ENCODE measurements at regions not wholly inside any gene's neighbourhood (a gene's known extent, or its start where the extent isn't known, plus 50 kb on each side); places are given as distances from the start of the nearest gene placed in this dataset.

- no peak for DNase-seq (ENCODE audit: low read depth)
- H3K4me3 ChIP-seq (ENCODE audit: low read depth, low read length), result no peak overlapping the region
- ChIA-PET POLR2A (no interaction called here), CTCF (no interaction called here)
- no peaks in the 10 kb centered on the region; the same call in 1 of the 2 replicates for H3K27me3 ChIP-seq (ENCODE audit: control insufficient read depth, insufficient read depth, low read length)
- TF ChIP-seq, protein P1, sequence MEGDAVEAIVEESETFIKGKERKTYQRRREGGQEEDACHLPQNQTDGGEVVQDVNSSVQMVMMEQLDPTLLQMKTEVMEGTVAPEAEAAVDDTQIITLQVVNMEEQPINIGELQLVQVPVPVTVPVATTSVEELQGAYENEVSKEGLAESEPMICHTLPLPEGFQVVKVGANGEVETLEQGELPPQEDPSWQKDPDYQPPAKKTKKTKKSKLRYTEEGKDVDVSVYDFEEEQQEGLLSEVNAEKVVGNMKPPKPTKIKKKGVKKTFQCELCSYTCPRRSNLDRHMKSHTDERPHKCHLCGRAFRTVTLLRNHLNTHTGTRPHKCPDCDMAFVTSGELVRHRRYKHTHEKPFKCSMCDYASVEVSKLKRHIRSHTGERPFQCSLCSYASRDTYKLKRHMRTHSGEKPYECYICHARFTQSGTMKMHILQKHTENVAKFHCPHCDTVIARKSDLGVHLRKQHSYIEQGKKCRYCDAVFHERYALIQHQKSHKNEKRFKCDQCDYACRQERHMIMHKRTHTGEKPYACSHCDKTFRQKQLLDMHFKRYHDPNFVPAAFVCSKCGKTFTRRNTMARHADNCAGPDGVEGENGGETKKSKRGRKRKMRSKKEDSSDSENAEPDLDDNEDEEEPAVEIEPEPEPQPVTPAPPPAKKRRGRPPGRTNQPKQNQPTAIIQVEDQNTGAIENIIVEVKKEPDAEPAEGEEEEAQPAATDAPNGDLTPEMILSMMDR (IDR thresholded peaks at IDR 0.05; ENCODE audit: insufficient read depth, low read depth, low read length), result no peak
- H3K36me3 ChIP-seq (ENCODE audit: control insufficient read depth, insufficient read depth, low read length), result no peaks in the 10 kb centered on the region
Measured at GRCh38 chr12:111045941-111046340, 125.6 kb upstream of the MYL2 start.

- H3K4me3 ChIP-seq (ENCODE audit: low read depth, low read length), result no peak overlapping the region
- TF ChIP-seq, protein P1 (IDR thresholded peaks at IDR 0.05; ENCODE audit: insufficient read depth, low read depth, low read length), result no peak
- no peak for DNase-seq (ENCODE audit: low read depth)
- H3K36me3 ChIP-seq (ENCODE audit: control insufficient read depth, insufficient read depth, low read length), result no peaks in the 10 kb centered on the region
- POLR2A ChIA-PET, result no interaction called here
- CTCF ChIA-PET, result interaction anchor here (1.1 kb wide), 1 partner anchor 9 kb away, joined by 3 read pairs; no protein-coding TSS in a partner anchor
- H3K27me3 ChIP-seq (ENCODE audit: control insufficient read depth, insufficient read depth, low read length), result peaks cover 12% of the 10 kb centered on the region
Measured at GRCh38 chr12:111041091-111041490, 120.7 kb upstream of the MYL2 start.

DNA sequence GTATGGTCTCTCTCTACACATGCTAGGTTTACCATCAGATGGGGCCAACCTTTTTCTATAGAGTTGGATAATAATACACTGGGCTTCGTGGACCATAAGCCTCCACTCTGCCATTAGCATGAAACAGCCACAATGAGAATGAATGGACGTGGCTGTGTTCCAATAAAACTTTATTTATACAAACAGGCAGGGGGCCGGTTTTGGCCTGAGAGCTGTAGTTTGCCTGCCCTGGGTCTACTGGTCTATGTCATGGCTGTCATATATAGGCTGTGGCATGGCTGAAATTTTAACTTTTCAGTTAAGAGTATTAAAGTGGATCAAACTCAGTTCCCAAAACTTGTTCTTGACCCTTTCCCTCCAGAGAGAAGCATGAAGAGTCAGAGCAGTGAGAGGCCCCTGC, 120.3 kb upstream of the MYL2 start:
- Histone ChIP-seq H3K4me3 (ENCODE audit: low read depth, low read length) (no peak overlapping the region), H3K27me3 (ENCODE audit: control insufficient read depth, insufficient read depth, low read length) (peaks cover 15% of the 10 kb centered on the region), H3K36me3 (ENCODE audit: control insufficient read depth, insufficient read depth, low read length) (no peaks in the 10 kb centered on the region)
- ChIA-PET CTCF (interaction anchor here (1.1 kb wide), 1 partner anchor 9 kb away, joined by 3 read pairs; no protein-coding TSS in a partner anchor), POLR2A (no interaction called here)
- no peak for DNase-seq (ENCODE audit: low read depth)
- TF ChIP-seq, protein P1 (IDR thresholded peaks at IDR 0.05; ENCODE audit: insufficient read depth, low read depth, low read length), result no peak

GRCh38 chr12:111038941-111039340, 118.6 kb upstream of the MYL2 start:
- no peaks in the 10 kb centered on the region for H3K36me3 ChIP-seq (ENCODE audit: control insufficient read depth, insufficient read depth, low read length)
- no peak for DNase-seq (ENCODE audit: low read depth)
- POLR2A ChIA-PET, result no interaction called here
- H3K4me3 ChIP-seq (ENCODE audit: low read depth, low read length), result no peak overlapping the region
- CTCF ChIA-PET, result no interaction called here
- TF ChIP-seq, protein P1 (IDR thresholded peaks at IDR 0.05; ENCODE audit: insufficient read depth, low read depth, low read length), result no peak
- H3K27me3 ChIP-seq (ENCODE audit: control insufficient read depth, insufficient read depth, low read length), result peaks cover 23% of the 10 kb centered on the region

DNA sequence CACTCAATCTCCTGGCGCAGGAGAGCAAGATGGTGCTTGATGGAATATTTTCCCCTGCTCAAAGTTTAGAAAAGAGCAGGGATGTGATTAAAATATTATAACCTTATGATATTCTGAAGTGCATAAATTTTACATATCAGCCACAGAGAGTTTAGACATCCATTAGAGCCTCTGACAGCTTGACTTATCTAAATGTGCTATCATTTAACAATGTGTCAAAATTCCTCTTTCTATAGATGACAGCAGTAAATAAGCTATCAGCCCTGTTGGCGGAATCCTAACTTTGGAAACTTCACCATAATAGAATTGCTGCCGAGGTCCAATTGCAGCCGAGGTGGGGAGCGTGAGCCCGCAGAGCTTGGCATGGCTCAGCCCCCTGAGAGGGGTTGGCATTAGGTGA, 117.7 kb upstream of the MYL2 start:
- CTCF ChIA-PET, result no interaction called here
- H3K36me3 ChIP-seq (ENCODE audit: control insufficient read depth, insufficient read depth, low read length), result no peaks in the 10 kb centered on the region
- POLR2A ChIA-PET, result no interaction called here
- no peak for DNase-seq (ENCODE audit: low read depth)
- H3K4me3 ChIP-seq (ENCODE audit: low read depth, low read length), result no peak overlapping the region
- peaks cover 27% of the 10 kb centered on the region for H3K27me3 ChIP-seq (ENCODE audit: control insufficient read depth, insufficient read depth, low read length)
- TF ChIP-seq, protein P1 (IDR thresholded peaks at IDR 0.05; ENCODE audit: insufficient read depth, low read depth, low read length), result no peak
